Osteoblast (primary cell): ENCODE measurements at regions not wholly inside any gene's neighbourhood (a gene's known extent, or its start where the extent isn't known, plus 50 kb on each side); places are given as distances from the start of the nearest gene placed in this dataset.

Experiments
- DNase-seq: peaks from one replicate; pipeline ENCODE4 v3.0.0; 2011; ENCODE audit warnings: low spot score, mixed read lengths; ENCODE audit not compliant: insufficient read length; ENCODE audit errors: missing footprints
- H2AFZ ChIP-seq: 2 replicates; pipeline ENCODE4 v1.6.0; 2011; ENCODE audit warnings: mild to moderate bottlenecking, low read length
- H3K27ac ChIP-seq: 2 replicates; pipeline ENCODE4 v1.5.1; 2011; ENCODE audit warnings: mild to moderate bottlenecking, low read depth, low read length, moderate library complexity
- H3K27me3 ChIP-seq: 2 replicates; pipeline ENCODE4 v1.6.0; 2012; ENCODE audit warnings: mild to moderate bottlenecking, control low read depth, inconsistent platforms, low read length, moderate library complexity; ENCODE audit not compliant: insufficient read depth
- H3K36me3 ChIP-seq: 2 replicates; pipeline ENCODE4 v1.5.1; 2011; ENCODE audit warnings: mild to moderate bottlenecking, low read length, control low read depth, moderate library complexity; ENCODE audit not compliant: insufficient read depth
- H3K4me1 ChIP-seq: 2 replicates; pipeline ENCODE4 v1.5.1; 2011; ENCODE audit warnings: mild to moderate bottlenecking, low read length, control low read depth, moderate library complexity; ENCODE audit not compliant: insufficient read depth
- H3K4me2 ChIP-seq: 2 replicates; pipeline ENCODE4 v1.6.0; 2011; ENCODE audit warnings: mild to moderate bottlenecking, low read length; ENCODE audit not compliant: insufficient read depth
- H3K4me3 ChIP-seq: fragments of 200-600 bp; sonication (generic); 3 replicates; pipeline ENCODE4 v1.5.1; 2012; ENCODE audit warnings: mild to moderate bottlenecking, low read length, inconsistent platforms; ENCODE audit not compliant: insufficient read depth
- H3K79me2 ChIP-seq: 2 replicates; pipeline ENCODE4 v1.6.0; 2012; ENCODE audit warnings: mild to moderate bottlenecking, low read length, control low read depth, inconsistent platforms; ENCODE audit not compliant: insufficient read depth
- H3K9me3 ChIP-seq: 2 replicates; pipeline ENCODE4 v1.5.1; 2011; ENCODE audit warnings: low read depth, low read length, control low read depth
- H4K20me1 ChIP-seq: 2 replicates; pipeline ENCODE4 v1.6.0; 2012; ENCODE audit warnings: mild to moderate bottlenecking, low read length, control low read depth; ENCODE audit not compliant: insufficient read depth
- CTCF ChIP-seq: IDR thresholded peaks from 2 replicates; pipeline ENCODE4 v1.5.1; 2011; ENCODE audit warnings: mild to moderate bottlenecking, low read depth, low read length, moderate library complexity; ENCODE audit errors: extremely low read depth

GRCh38 chr3:86702381-86702958, 288.5 kb downstream of the VGLL3 start:
- H3K9me3 ChIP-seq: no peaks in the 10 kb centered on the region
- no peak overlapping the region for H2AFZ ChIP-seq
- H3K36me3 ChIP-seq: no peaks in the 10 kb centered on the region
- H3K4me1 ChIP-seq: no peaks in the 10 kb centered on the region
- no peak overlapping the region for H3K4me2 ChIP-seq
- H4K20me1 ChIP-seq: no peaks in the 10 kb centered on the region
- peak; percentile 63 for TF ChIP-seq CTCF
- no peaks in the 10 kb centered on the region for H3K79me2 ChIP-seq
- no peaks in the 10 kb centered on the region for H3K27me3 ChIP-seq
- no peak for DNase-seq
- H3K27ac ChIP-seq: no peak overlapping the region
- H3K4me3 ChIP-seq: no peak overlapping the region

- Histone ChIP-seq H4K20me1 (no peaks in the 10 kb centered on the region), H3K9me3 (no peaks in the 10 kb centered on the region), H3K79me2 (no peaks in the 10 kb centered on the region), H3K4me3 (no peak overlapping the region), H3K4me2 (no peak overlapping the region), H3K27me3 (no peaks in the 10 kb centered on the region), H3K4me1 (no peaks in the 10 kb centered on the region), H3K27ac (no peak overlapping the region), H3K36me3 (no peaks in the 10 kb centered on the region), H2AFZ (no peak overlapping the region)
- no peak for DNase-seq
- TF ChIP-seq CTCF: no peak
Observed at GRCh38 chr3:86695752-86696151, 295.2 kb downstream of the VGLL3 start.

- H2AFZ ChIP-seq: no peak overlapping the region
- H3K9me3 ChIP-seq: no peaks in the 10 kb centered on the region
- H4K20me1 ChIP-seq: no peaks in the 10 kb centered on the region
- no peaks in the 10 kb centered on the region for H3K4me1 ChIP-seq
- no peaks in the 10 kb centered on the region for H3K79me2 ChIP-seq
- no peak overlapping the region for H3K4me3 ChIP-seq
- no peak overlapping the region for H3K4me2 ChIP-seq
- DNase-seq: no peak
- TF ChIP-seq CTCF: no peak
- H3K36me3 ChIP-seq: no peaks in the 10 kb centered on the region
- H3K27me3 ChIP-seq: no peaks in the 10 kb centered on the region
- no peak overlapping the region for H3K27ac ChIP-seq
Observed at GRCh38 chr3:86673991-86674390, 317.0 kb downstream of the VGLL3 start.

- Histone ChIP-seq H3K79me2 (no peaks in the 10 kb centered on the region), H3K36me3 (no peaks in the 10 kb centered on the region), H3K27me3 (no peaks in the 10 kb centered on the region), H3K27ac (no peak overlapping the region), H3K4me3 (no peak overlapping the region), H2AFZ (no peak overlapping the region), H3K9me3 (no peaks in the 10 kb centered on the region), H3K4me2 (no peak overlapping the region), H4K20me1 (no peaks in the 10 kb centered on the region), H3K4me1 (no peaks in the 10 kb centered on the region)
- DNase-seq: no peak
- TF ChIP-seq CTCF: no peak
Observed at GRCh38 chr3:86661817-86662216, 329.1 kb downstream of the VGLL3 start.
